ENCODE measurements at regions not wholly inside any gene's neighbourhood (a gene's known extent, or its start where the extent isn't known, plus 50 kb on each side); places are given as distances from the start of the nearest gene placed in this dataset.
"Not testable (repeated sequence)": the region's sequence is repeated elsewhere in the genome, so short reads cannot be mapped to it uniquely, and the experiment has no call there.

DNA sequence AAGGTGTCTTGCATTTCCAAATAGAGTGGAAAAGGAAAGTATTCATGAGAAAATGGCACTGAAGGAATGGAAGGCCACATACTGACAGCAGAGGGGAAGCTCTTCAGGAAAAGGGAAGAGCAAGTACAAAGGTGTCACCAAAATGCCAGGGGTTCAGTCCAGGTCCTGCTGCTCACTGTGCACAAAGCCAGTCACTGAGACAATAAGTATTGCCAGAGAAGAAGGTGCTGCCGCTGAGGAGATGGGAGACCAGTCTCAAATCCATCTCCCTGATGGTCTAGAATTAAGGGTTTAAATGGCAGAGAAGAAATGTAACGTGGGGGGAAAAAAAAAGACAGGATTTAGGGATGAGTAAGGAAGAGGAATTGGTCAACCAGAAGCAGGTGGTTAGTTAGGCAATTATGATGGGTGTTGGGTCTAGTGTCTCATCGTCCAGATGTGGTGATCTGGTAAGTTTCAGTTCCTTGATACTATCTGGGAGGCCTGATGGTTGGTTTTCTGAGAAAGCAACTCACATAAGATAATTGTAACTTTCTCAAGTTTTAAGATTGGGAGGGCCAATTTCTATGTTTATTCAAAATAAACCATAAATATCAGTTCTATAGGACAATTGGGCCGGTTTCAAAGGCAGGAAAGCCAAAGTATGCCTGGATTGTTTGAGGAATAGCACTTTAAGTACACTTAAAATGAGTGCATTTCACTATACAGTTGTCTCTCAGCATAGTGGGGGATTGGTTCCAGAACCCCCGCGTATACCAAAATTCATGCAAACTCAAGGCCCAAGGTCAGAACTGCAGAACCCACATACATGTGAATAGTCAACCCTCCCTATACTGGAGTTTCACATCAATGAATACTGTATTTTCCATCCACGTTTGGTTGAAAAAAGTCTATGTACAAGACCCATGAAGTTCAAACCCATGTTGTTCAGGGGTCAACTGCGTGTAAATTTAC is 109.1 kb upstream of the DNAJC10 start:
- Histone ChIP-seq H3K4me1 (ENCODE audit: control insufficient read depth in 2 of 2, insufficient read depth in 2 of 2, low read length in 2 of 2) (no peaks in the 10 kb centered on the region), H3K4me3 (ENCODE audit: low read length in 2 of 2) (no peak overlapping the region), H3K27ac (ENCODE audit: low read depth in 1 of 2, low read length in 1 of 2) (no peak overlapping the region), H3K36me3 (ENCODE audit: control insufficient read depth in 2 of 2, insufficient read depth in 2 of 2, low read length in 1 of 2) (no peaks in the 10 kb centered on the region), H3K27me3 (ENCODE audit: control insufficient read depth in 2 of 2, insufficient read depth in 1 of 2, low read length in 1 of 2) (no peaks in the 10 kb centered on the region), H3K9me3 (ENCODE audit: control insufficient read depth in 2 of 2, insufficient read depth in 1 of 2, low read length in 1 of 2) (peaks cover 0 to 3% of the 10 kb centered on the region in 2 donors)
- DNase-seq (ENCODE audit: low read depth in 6 of 9, low spot score in 9 of 9), result no peak
- WGBS, result 94% methylated on average over 8 of the region's 8 CpGs

DNA sequence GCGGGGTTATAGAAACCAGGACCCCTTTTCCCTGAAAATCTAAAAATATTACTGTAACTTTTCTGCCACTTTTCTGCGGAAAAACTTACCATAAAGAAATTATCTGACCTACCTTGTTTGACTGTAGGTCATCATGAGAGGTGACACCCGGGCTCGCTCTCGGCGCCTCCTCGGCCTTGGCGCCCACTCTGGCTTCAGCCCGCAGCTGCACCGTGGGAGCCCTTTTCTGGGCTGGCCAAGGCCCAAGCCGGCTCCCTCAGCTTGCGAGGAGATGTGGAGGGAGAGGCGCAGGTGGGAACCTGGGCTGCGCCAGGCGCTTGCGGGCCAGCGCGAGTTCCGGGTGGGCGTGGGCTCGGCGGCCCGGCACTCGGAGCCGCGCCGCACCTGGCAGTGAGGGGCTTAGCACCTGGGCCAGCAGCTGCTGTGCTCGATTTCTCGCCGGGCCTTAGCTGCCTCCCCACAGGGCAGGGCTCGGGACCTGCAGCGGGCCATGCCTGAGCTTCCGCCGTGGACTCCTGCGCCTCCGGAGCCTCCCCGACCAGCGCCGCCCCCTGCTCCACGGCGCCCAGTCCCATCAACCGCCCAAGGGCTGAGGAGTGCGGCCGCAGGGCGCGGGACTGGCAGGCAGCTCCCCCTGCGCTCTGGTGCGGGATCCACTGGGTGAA is 107.7 kb upstream of the DNAJC10 start:
- DNase-seq (ENCODE audit: low read depth in 6 of 9, low spot score in 9 of 9), result no peak
- 95% methylated on average over 48 of the region's 48 CpGs for WGBS
- no peaks in the 10 kb centered on the region for H3K27me3 ChIP-seq (ENCODE audit: control insufficient read depth in 2 of 2, insufficient read depth in 1 of 2, low read length in 1 of 2)

GRCh38 chr2:182609005-182609404 is 107.1 kb upstream of the DNAJC10 start:
- H3K27me3 ChIP-seq (ENCODE audit: control insufficient read depth in 2 of 2, insufficient read depth in 1 of 2, low read length in 1 of 2); H3K9me3 ChIP-seq (ENCODE audit: control insufficient read depth in 2 of 2, insufficient read depth in 1 of 2, low read length in 1 of 2); H3K4me3 ChIP-seq (ENCODE audit: low read length in 2 of 2); H3K27ac ChIP-seq (ENCODE audit: low read depth in 1 of 2, low read length in 1 of 2); H3K4me1 ChIP-seq (ENCODE audit: control insufficient read depth in 2 of 2, insufficient read depth in 2 of 2, low read length in 2 of 2); DNase-seq (ENCODE audit: low read depth in 6 of 9, low spot score in 9 of 9); H3K36me3 ChIP-seq (ENCODE audit: control insufficient read depth in 2 of 2, insufficient read depth in 2 of 2, low read length in 1 of 2): not testable (repeated sequence)
- WGBS, result 96% methylated on average over 4 of the region's 4 CpGs

More for the DNA sequence above, 107.7 kb upstream of the DNAJC10 start:
- peaks cover 0 to 3% of the 10 kb centered on the region in 2 donors for H3K9me3 ChIP-seq (ENCODE audit: control insufficient read depth in 2 of 2, insufficient read depth in 1 of 2, low read length in 1 of 2)
- H3K27ac ChIP-seq (ENCODE audit: low read depth in 1 of 2, low read length in 1 of 2), result no peak overlapping the region
- no peaks in the 10 kb centered on the region for H3K4me1 ChIP-seq (ENCODE audit: control insufficient read depth in 2 of 2, insufficient read depth in 2 of 2, low read length in 2 of 2)
- no peak overlapping the region for H3K4me3 ChIP-seq (ENCODE audit: low read length in 2 of 2)
- no peaks in the 10 kb centered on the region for H3K36me3 ChIP-seq (ENCODE audit: control insufficient read depth in 2 of 2, insufficient read depth in 2 of 2, low read length in 1 of 2)

- H3K9me3 ChIP-seq (ENCODE audit: control insufficient read depth in 2 of 2, insufficient read depth in 1 of 2, low read length in 1 of 2), result peaks cover 0 to 3% of the 10 kb centered on the region in 2 donors
- H3K27ac ChIP-seq (ENCODE audit: low read depth in 1 of 2, low read length in 1 of 2), result no peak overlapping the region
- DNase-seq (ENCODE audit: low read depth in 6 of 9, low spot score in 9 of 9), result no peak
- no peaks in the 10 kb centered on the region for H3K36me3 ChIP-seq (ENCODE audit: control insufficient read depth in 2 of 2, insufficient read depth in 2 of 2, low read length in 1 of 2)
- H3K4me3 ChIP-seq (ENCODE audit: low read length in 2 of 2), result no peak overlapping the region
- no peaks in the 10 kb centered on the region for H3K4me1 ChIP-seq (ENCODE audit: control insufficient read depth in 2 of 2, insufficient read depth in 2 of 2, low read length in 2 of 2)
- H3K27me3 ChIP-seq (ENCODE audit: control insufficient read depth in 2 of 2, insufficient read depth in 1 of 2, low read length in 1 of 2), result no peaks in the 10 kb centered on the region
- WGBS, result 93% methylated on average over 2 of the region's 2 CpGs
These were observed 105.8 kb upstream of the DNAJC10 start for GRCh38 chr2:182610231-182610630.

DNA sequence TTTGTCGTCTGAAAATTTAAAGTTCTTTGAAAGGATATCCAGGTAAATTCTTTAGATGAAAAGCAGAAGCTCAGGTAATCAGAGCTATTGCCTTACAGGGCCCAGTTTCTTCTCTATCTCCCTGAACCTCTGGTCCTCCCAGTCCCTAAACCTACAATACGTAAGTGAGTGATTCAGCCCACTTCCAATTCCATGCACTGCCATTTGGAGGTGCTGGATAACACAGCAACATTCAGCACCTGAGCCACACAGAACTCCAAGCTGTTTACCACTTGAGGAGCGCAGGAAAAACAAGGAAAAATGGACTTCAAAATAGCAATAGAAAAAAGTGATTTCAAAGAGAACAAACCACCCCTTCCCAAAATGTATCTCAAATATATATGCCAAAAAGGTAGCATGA is 105.0 kb upstream of the DNAJC10 start:
- no peak overlapping the region for H3K27ac ChIP-seq (ENCODE audit: low read depth in 1 of 2, low read length in 1 of 2)
- WGBS, result 91% methylated on average over 3 of the region's 3 CpGs
- H3K27me3 ChIP-seq (ENCODE audit: control insufficient read depth in 2 of 2, insufficient read depth in 1 of 2, low read length in 1 of 2), result no peaks in the 10 kb centered on the region
- DNase-seq (ENCODE audit: low read depth in 6 of 9, low spot score in 9 of 9), result no peak
- H3K4me3 ChIP-seq (ENCODE audit: low read length in 2 of 2), result no peak overlapping the region
- H3K36me3 ChIP-seq (ENCODE audit: control insufficient read depth in 2 of 2, insufficient read depth in 2 of 2, low read length in 1 of 2), result no peaks in the 10 kb centered on the region
- H3K4me1 ChIP-seq (ENCODE audit: control insufficient read depth in 2 of 2, insufficient read depth in 2 of 2, low read length in 2 of 2), result no peaks in the 10 kb centered on the region
- H3K9me3 ChIP-seq (ENCODE audit: control insufficient read depth in 2 of 2, insufficient read depth in 1 of 2, low read length in 1 of 2), result peaks cover 0 to 3% of the 10 kb centered on the region in 2 donors

GRCh38 chr2:182615036-182615435 is 101.0 kb upstream of the DNAJC10 start:
- Histone ChIP-seq H3K27me3 (ENCODE audit: control insufficient read depth in 2 of 2, insufficient read depth in 1 of 2, low read length in 1 of 2) (no peaks in the 10 kb centered on the region), H3K36me3 (ENCODE audit: control insufficient read depth in 2 of 2, insufficient read depth in 2 of 2, low read length in 1 of 2) (no peaks in the 10 kb centered on the region)

GRCh38 chr2:182616471-182617393 is 99.3 kb upstream of the DNAJC10 start:
- Histone ChIP-seq H3K27ac (ENCODE audit: low read depth in 1 of 2, low read length in 1 of 2) (no peak overlapping the region), H3K4me3 (ENCODE audit: low read length in 2 of 2) (no peak overlapping the region), H3K36me3 (ENCODE audit: control insufficient read depth in 2 of 2, insufficient read depth in 2 of 2, low read length in 1 of 2) (no peaks in the 10 kb centered on the region), H3K4me1 (ENCODE audit: control insufficient read depth in 2 of 2, insufficient read depth in 2 of 2, low read length in 2 of 2) (no peaks in the 10 kb centered on the region), H3K27me3 (ENCODE audit: control insufficient read depth in 2 of 2, insufficient read depth in 1 of 2, low read length in 1 of 2) (no peaks in the 10 kb centered on the region), H3K9me3 (ENCODE audit: control insufficient read depth in 2 of 2, insufficient read depth in 1 of 2, low read length in 1 of 2) (no peaks in the 10 kb centered on the region)
- 92% methylated on average over 3 of the region's 3 CpGs for WGBS
- DNase-seq (ENCODE audit: low read depth in 6 of 9, low spot score in 9 of 9), result no peak

More at GRCh38 chr2:182615036-182615435, 101.0 kb upstream of the DNAJC10 start:
- Histone ChIP-seq H3K4me3 (ENCODE audit: low read length in 2 of 2) (no peak overlapping the region), H3K27ac (ENCODE audit: low read depth in 1 of 2, low read length in 1 of 2) (no peak overlapping the region), H3K4me1 (ENCODE audit: control insufficient read depth in 2 of 2, insufficient read depth in 2 of 2, low read length in 2 of 2) (no peaks in the 10 kb centered on the region), H3K9me3 (ENCODE audit: control insufficient read depth in 2 of 2, insufficient read depth in 1 of 2, low read length in 1 of 2) (no peaks in the 10 kb centered on the region)
- no peak for DNase-seq (ENCODE audit: low read depth in 6 of 9, low spot score in 9 of 9)

DNA sequence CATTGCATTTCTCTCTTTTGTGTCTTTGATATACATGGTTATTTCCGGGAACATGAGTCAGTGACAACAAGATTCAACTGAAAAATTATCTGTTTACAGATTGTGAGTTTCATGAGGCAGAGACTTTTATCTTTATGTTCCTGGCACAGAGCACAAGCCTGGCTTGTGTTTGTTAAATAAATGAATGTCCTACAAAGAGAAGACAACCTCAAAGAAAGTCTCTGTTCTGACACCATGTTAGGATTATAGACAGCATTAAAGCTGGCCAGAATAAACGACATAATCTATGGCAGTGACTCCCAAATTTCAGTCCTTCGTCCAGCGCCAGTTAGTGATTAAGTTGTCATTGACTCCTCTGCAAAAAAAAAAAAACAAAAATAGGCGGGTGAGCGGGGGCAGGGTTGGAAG is 97.4 kb upstream of the DNAJC10 start:
- Histone ChIP-seq H3K9me3 (ENCODE audit: control insufficient read depth in 2 of 2, insufficient read depth in 1 of 2, low read length in 1 of 2) (no peaks in the 10 kb centered on the region), H3K4me1 (ENCODE audit: control insufficient read depth in 2 of 2, insufficient read depth in 2 of 2, low read length in 2 of 2) (no peaks in the 10 kb centered on the region), H3K27ac (ENCODE audit: low read depth in 1 of 2, low read length in 1 of 2) (no peak overlapping the region), H3K36me3 (ENCODE audit: control insufficient read depth in 2 of 2, insufficient read depth in 2 of 2, low read length in 1 of 2) (no peaks in the 10 kb centered on the region), H3K27me3 (ENCODE audit: control insufficient read depth in 2 of 2, insufficient read depth in 1 of 2, low read length in 1 of 2) (no peaks in the 10 kb centered on the region), H3K4me3 (ENCODE audit: low read length in 2 of 2) (no peak overlapping the region)
- 93% methylated on average over 6 of the region's 6 CpGs for WGBS
- DNase-seq (ENCODE audit: low read depth in 6 of 9, low spot score in 9 of 9), result no peak
